ENCODE measurements at regions not wholly inside any gene's neighbourhood (a gene's known extent, or its start where the extent isn't known, plus 50 kb on each side); places are given as distances from the start of the nearest gene placed in this dataset.
"Not testable (repeated sequence)": the region's sequence is repeated elsewhere in the genome, so short reads cannot be mapped to it uniquely, and the experiment has no call there.

DNA sequence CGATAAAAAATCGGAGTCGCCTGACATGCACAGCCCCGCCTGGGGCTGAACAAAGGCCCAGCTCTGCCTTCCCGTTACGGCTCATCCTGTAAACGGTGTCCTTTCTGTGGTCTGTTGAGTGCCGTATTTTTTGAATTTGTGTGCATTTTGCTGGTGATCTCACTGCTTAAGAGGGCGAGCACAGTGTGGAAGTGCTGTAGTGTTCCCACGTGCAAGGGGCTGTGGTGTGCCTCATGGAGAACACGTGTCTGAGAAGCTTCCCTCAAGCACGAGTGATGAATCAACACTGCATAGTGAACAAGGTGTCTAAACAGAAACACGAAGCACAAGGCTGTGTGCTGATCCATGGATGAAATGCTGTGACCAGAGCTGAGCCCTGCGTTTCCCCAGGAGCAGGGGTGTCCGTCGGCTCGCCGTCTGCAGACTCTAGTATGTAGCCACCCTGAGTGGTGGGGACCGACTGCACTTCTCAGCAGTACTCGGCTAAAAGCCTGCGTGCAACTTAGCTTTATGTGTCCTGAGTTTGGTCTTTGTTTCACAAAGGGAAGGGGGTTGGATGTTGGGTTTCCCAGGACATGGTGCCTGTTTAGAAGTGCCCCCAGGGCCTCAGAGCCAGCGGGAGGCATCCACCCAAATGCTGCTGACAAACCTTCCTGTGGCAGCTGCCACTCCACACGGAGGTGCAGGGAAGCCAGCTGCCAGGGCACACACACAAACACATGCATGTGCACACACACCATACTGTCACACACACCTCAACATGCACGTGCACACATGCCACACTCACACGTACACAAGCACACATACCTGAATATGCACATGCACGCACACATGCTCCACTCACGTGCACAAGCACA lies 77.2 kb upstream of the IRX4 start:
- no peak for DNase-seq (ENCODE audit: low read depth)

GRCh38 chr5:1959231-1959630 lies 76.5 kb upstream of the IRX4 start:
- DNase-seq (ENCODE audit: low read depth): no peak

DNA sequence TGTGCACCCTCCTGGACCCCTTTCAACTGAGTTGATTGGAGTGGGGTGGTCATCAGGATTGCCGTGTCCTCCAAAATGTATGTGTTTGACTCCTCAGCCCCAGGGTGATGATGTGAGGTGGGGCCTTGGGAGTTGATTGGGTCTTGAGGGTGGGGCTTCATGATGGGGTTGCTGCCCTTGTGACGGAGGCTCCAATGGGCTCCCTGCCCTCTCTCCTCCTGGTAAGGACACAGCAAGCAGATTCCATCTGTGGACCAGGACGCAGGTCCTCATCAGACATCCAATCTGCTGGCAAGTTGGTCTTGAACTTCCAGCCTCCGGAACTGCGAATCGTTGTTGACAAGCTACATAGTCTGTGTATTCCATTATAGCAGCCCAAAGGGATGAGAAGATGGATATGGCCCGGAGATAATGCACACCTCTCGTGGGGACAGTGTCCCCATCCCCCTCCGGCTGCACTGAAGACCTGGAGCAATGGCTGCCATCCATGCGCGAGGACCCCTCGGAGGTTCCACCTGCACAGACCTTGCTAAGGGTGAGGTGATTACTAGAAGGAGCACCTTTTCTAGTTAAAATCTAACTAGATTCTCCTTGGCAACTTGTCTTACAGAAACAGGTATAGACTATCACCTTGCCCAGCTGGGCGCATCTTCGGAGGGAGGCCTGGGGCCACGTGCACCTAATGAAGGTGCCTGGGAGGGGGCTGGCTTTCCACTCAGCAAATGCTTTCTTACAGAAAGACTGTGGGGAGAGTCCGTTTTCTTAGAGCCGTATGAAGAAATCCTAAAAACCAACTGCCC lies 75.7 kb upstream of the IRX4 start:
- DNase-seq (ENCODE audit: low read depth): no peak

DNA sequence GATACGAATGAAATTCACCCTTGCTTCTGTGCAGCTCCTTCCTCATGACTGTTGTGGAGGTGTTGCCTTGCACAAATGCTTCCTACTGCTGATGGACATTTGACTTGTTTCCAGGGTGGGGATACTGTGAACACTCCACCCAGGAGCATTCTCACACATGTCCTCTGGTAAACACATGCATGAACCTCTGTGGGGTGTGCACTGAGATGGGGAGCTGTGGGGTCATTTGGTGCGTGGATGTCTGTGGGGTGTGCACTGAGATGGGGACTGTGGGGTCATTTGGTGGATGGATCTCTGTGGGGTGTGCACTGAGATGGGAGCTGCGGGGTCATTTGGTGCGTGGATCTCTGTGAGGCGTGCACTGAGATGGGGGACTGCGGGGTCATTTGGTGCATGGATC lies 72.9 kb upstream of the IRX4 start:
- no peak for DNase-seq (ENCODE audit: low read depth)

GRCh38 chr5:1953710-1954109 lies 71.0 kb upstream of the IRX4 start:
- DNase-seq (ENCODE audit: low read depth): not testable (repeated sequence)

GRCh38 chr5:1952444-1953099 lies 69.8 kb upstream of the IRX4 start:
- no peak for DNase-seq (ENCODE audit: low read depth)

DNA sequence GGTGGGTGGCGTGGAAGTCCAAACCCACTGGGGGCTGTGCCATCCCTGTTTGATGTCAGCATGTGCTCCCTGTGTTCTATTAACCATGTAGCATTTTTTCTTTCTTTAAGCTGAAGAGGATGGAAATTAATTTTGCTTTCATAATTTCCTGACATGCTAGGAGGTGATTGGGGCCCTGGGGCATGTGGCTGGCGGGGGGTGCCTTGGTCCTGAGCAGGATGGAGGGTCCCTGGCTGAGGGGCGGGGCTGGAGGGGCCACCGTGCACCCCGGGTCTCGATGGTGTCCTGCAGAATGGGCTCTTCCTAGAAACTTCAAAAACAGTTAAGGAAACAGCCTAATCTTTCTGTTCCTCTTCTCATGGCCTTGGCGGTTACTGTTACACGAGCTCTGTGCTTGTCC lies 69.3 kb upstream of the IRX4 start:
- DNase-seq (ENCODE audit: low read depth): no peak

GRCh38 chr5:1951165-1951816 lies 68.6 kb upstream of the IRX4 start:
- DNase-seq (ENCODE audit: low read depth): no peak

DNA sequence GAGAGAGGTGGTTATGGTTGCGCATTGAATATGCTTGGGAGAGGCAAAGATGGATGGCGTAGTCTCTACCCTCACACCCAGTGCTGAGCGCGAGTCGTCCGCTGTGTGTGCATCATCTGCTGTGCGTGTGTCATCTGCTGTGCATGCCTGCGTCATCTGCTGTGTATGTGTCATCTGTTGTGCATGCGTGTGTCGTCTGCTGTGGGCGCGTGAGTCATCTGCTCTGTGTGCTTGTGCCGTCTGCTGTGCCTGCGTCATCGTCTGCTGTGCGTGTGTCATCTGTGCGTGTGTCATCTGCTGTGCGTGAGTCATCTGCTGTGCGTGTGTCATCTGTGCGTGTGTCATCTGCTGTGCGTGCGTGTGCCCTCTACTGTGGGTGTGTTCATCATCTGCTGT lies 68.0 kb upstream of the IRX4 start:
- no peak for DNase-seq (ENCODE audit: low read depth)

GRCh38 chr5:1950096-1950707 lies 67.5 kb upstream of the IRX4 start:
- DNase-seq (ENCODE audit: low read depth): no peak

DNA sequence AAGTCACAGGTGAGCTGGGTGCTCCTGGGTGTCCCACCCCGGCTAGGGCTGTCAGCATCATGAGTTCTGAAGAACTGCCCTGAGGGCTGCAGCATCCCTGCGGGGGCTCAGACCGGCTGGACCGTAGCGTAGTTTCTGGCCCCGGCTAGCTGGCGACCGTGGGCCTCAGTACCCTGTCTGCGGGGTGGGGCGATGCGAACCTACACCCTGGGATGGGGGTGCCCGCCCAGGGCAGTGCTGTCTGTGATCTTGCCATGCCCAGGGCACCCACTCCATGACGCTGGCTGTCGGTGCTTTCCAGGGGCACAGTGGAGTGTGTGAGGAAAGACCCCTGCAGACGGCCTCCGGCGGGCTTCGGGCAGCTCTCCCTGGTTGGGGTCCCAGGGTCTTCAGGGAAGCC lies 66.5 kb upstream of the IRX4 start:
- no peak for DNase-seq (ENCODE audit: low read depth)

GRCh38 chr5:1948663-1949191 lies 66.0 kb upstream of the IRX4 start:
- DNase-seq (ENCODE audit: low read depth): no peak

DNA sequence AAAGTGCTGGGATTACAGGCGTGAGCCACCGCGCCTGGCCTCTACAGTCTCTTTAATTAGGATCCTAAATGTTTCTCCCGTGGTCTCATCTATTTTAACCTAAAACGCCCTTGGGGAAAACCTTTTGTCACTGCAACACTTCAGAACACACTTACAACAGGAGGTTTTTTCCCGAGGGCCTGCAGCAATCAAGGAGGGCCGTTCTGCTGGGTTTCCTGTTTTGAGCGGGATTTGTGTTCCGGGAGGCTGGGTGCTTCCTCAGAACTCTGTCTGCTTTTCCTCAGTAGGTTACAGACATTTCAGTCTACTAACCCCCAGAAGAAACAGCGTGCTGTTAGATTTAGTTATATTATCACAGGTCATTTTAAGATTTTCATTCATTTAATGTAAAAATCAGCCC lies 65.4 kb upstream of the IRX4 start:
- DNase-seq (ENCODE audit: low read depth): no peak

- DNase-seq (ENCODE audit: low read depth): no peak
Measured at GRCh38 chr5:1946776-1947175, 64.1 kb upstream of the IRX4 start.

DNA sequence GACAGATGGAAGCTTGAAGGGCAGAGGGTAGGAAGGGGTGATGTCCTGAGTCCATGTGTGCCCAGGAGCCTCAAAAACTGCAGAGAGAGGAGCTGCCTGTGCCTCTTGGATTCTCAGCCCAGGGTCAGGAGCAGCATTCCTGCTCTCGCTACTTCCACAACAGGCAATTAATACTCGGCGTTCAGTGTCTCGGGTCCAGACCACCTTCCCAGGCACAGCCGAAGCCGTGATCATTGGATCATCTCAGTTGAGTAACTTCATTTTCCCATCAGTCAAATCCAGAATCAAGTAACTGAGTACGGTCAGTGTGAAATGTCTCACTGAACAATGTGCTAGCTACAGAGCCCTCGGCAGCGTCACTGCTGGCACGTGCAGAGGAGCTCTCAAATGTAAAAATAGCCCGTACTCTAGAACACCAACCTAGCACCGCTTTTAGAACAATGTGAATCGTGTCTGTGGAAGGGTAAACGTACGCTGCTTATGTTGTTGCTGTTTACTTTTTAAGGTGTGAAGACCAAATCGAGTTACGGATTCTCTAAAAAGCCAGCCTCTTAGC lies 63.5 kb upstream of the IRX4 start:
- DNase-seq (ENCODE audit: low read depth): no peak

DNA sequence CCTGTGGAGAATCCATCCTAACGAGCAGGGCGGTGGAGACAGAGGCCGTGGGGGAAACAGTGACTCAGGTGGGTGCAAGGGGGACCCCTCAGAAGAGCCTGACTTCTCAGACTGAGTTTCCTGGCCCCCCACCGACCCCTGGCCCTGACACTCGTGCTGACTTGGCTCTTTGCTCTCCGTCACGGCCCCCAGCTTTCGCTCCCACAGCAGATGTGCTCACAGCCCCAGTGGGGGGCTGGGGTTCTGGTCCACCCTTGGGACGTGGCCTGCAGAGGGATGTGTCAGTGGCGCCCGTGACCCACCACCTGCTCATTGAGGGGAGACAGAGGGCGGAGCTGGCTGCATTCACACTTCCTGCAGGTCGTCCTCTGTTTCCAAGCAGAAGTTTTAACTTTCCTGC lies 62.9 kb upstream of the IRX4 start:
- no peak for DNase-seq (ENCODE audit: low read depth)

DNA sequence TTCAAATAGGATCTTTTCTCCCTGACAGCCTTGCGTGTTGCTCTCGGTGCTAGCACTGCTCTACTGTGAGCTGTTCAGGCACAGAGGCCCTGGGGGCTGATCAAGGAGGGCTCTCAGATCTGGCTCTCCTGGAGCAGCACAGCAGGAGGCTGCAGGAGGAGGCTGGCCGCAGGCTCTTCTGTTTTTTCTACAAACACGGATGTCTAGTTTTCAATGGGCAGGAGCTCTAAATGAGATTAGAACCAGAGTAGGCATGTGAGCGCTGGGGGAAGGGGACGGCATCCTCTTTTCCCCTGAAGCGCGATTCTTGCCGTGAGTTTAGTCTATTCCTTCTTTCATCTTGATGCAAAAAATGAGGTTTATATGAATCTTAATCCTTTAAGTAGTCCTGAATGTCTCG lies 61.7 kb upstream of the IRX4 start:
- no peak for DNase-seq (ENCODE audit: low read depth)

- no peak for DNase-seq (ENCODE audit: low read depth)
Measured at GRCh38 chr5:1943481-1943880, 60.8 kb upstream of the IRX4 start.

- DNase-seq (ENCODE audit: low read depth): no peak
Measured at GRCh38 chr5:1942630-1943029, 59.9 kb upstream of the IRX4 start.

DNA sequence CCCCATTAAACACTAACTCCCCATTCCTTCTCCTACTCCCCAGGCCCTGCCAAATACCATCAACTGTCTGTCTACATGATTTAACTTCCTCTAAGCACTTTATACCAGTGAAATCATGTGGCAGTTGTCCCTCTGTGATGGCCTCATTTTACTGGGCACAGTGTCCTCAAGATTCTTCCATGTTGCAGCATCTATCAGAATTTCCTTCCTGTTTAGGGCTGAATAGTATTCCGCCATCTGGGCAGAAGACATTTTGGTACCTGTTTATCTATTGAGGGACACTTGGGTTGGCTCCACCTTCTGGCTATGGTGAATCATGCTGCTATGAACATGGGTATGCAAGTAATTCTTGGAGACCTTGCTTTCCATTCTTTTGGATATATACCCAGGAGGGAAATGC lies 59.4 kb upstream of the IRX4 start:
- no peak for DNase-seq (ENCODE audit: low read depth)

DNA sequence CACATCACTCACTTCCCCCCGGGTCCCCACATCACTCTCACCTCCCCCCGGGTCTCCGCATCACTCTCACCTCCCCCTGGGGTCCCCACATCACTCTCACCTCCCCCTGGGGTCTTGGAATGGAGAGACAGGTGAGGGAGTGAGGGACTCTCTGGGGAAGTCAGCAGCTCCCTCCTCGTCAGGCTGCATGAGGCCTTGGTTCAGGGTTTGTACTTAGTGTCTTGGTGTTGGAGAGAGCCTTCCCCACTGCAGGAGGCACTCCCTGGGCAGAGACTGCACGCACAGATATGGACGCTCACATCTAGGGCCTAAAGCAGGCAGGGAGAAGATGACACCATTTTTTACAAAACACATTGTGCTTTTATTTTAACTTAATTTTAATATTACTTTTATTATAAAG lies 56.5 kb upstream of the IRX4 start:
- DNase-seq (ENCODE audit: low read depth): no peak

Data from fibroblast of gingiva (primary cell).